Common myeloid progenitor, CD34-positive (primary cell): ENCODE measurements at regions not wholly inside any gene's neighbourhood (a gene's known extent, or its start where the extent isn't known, plus 50 kb on each side); places are given as distances from the start of the nearest gene placed in this dataset.
A peak's percentile ranks its signal among the peaks of the same experiment; 100 is the strongest.

Experiments used
- CTCF ChIA-PET: fragments of 350-600 bp; sonication (Branson Sonifier 250); formaldehyde crosslinking; loops from one replicate; lab custom pipeline; 2021; ENCODE audit warnings: antibody characterized with exemption; lab: Charles Lee
- POLR2A ChIA-PET: fragments of 350-600 bp; sonication (Branson Sonifier 250); formaldehyde crosslinking; loops from one replicate; lab custom pipeline; 2021; ENCODE audit warnings: antibody characterized with exemption; lab: Charles Lee
- DNase-seq, 3 donors: peaks; one replicate each; pipeline versions ENCODE4 v3.0.0 to v3.0.0-alpha.2; 2013
- H3K27ac ChIP-seq, 2 experiments: 1 replicate in 1 of 2; 2 replicates in 1 of 2; pipeline ENCODE4 v1.7.0; 2013; ENCODE audit warnings: inconsistent platforms in 2 of 2, low read length in 2 of 2, mild to moderate bottlenecking in 2 of 2, low read depth in 1 of 2, moderate library complexity in 1 of 2; ENCODE audit not compliant: severe bottlenecking in 2 of 2, insufficient read depth in 1 of 2, poor library complexity in 1 of 2
- H3K27me3 ChIP-seq, 5 experiments: replicated peaks in 2 of 5; 1 replicate in 3 of 5; 2 replicates in 2 of 5; pipeline versions ENCODE4 v1.6.1 to v1.7.0; 2013; ENCODE audit warnings: low read length in 4 of 5, mild to moderate bottlenecking in 2 of 5, moderate library complexity in 2 of 5, inconsistent platforms in 1 of 5; ENCODE audit not compliant: insufficient read depth in 5 of 5, control insufficient read depth in 4 of 5
- H3K36me3 ChIP-seq, 4 experiments: 1 replicate in 2 of 4; 2 replicates in 2 of 4; pipeline versions ENCODE4 v1.6.1 to v1.7.0; 2013; ENCODE audit warnings: low read length in 3 of 4, control low read depth in 1 of 4, mild to moderate bottlenecking in 1 of 4; ENCODE audit not compliant: control insufficient read depth in 4 of 4, insufficient read depth in 4 of 4
- H3K4me1 ChIP-seq, 4 experiments: 1 replicate in 3 of 4; 2 replicates in 1 of 4; pipeline versions ENCODE4 v1.6.1 to v1.7.1; 2013; ENCODE audit warnings: low read length in 3 of 4, mild to moderate bottlenecking in 3 of 4, control low read depth in 1 of 4, inconsistent platforms in 1 of 4, moderate library complexity in 1 of 4; ENCODE audit not compliant: control insufficient read depth in 4 of 4, insufficient read depth in 4 of 4; ENCODE audit errors: control extremely low read depth in 1 of 4
- H3K4me3 ChIP-seq, 7 experiments: 1 replicate in 4 of 7; 2 replicates in 3 of 7; pipeline versions ENCODE4 v1.5.1 to v1.7.0; 2013; ENCODE audit warnings: mild to moderate bottlenecking in 7 of 7, low read length in 6 of 7, moderate library complexity in 6 of 7, inconsistent platforms in 2 of 7, low read depth in 2 of 7, control low read depth in 1 of 7; ENCODE audit not compliant: insufficient read depth in 4 of 7, control insufficient read depth in 1 of 7; ENCODE audit errors: extremely low read depth in 1 of 7
- H3K9me3 ChIP-seq, 5 experiments: 1 replicate in 4 of 5; 2 replicates in 1 of 5; pipeline versions ENCODE4 v1.6.1 to v1.7.1; 2013; ENCODE audit warnings: low read length in 4 of 5, mild to moderate bottlenecking in 2 of 5, inconsistent platforms in 1 of 5, low read depth in 1 of 5, moderate library complexity in 1 of 5; ENCODE audit not compliant: control insufficient read depth in 4 of 5, insufficient read depth in 2 of 5; ENCODE audit errors: control extremely low read depth in 1 of 5
- WGBS: methylation state at CpG from one replicate; pipeline ENCODE4 v1.1.5; 2013; ENCODE audit not compliant: insufficient coverage; 5-methylcytosine and 5-hydroxymethylcytosine counted together

DNA sequence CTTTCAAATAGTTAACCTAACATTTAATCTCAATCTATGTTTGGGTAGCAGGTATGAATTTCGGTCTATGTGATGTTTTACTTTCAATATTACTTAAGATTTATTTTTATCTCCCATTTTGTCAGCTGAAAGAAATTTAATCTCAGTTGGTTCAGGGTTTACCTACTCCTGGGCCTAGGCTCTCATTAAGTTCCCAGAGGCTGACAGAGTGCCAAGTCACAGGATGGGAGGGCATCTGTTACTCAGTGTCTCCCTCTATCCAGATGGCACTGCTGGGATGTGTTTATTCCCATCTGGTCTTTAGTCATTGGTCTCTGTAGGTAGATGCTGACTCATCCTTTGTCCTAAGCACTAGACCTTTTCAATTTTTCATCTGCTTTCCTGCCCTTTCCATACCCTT, 129.4 kb upstream of the ARSJ start:
- H3K9me3 ChIP-seq, result no peaks in the 10 kb centered on the region
- DNase-seq, result no peak
- CTCF ChIA-PET, result no interaction called here
- H3K36me3 ChIP-seq, result no peaks in the 10 kb centered on the region
- WGBS, result no CpG with 5 or more reads among the region's 1 CpG
- H3K27ac ChIP-seq, result no peak overlapping the region
- POLR2A ChIA-PET, result no interaction called here
- no peaks in the 10 kb centered on the region for H3K4me1 ChIP-seq
- H3K27me3 ChIP-seq, result no peaks in the 10 kb centered on the region
- no peak overlapping the region for H3K4me3 ChIP-seq

DNA sequence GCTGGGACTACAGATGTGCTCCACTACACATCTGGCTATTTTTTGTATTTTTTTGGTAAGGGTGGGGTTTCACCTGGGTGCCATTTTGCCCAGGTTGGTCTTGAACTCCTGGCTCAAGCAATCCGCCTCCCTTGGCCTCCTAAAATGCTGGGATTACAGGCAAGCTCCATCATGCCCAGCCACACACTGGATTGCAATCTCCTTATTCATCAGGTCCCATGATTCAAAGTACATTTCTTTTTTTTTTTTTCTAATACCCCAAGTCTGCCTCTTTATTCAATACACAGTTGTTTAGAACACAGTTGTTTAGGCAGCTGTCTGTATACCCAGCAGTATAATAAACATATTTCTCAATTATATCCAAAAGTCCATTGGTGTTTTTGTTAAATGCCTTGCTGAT, 130.3 kb upstream of the ARSJ start:
- Histone ChIP-seq H3K27me3 (no peaks in the 10 kb centered on the region), H3K36me3 (no peaks in the 10 kb centered on the region)
- WGBS, result 100% methylated on average over 1 of the region's 1 CpG

DNA sequence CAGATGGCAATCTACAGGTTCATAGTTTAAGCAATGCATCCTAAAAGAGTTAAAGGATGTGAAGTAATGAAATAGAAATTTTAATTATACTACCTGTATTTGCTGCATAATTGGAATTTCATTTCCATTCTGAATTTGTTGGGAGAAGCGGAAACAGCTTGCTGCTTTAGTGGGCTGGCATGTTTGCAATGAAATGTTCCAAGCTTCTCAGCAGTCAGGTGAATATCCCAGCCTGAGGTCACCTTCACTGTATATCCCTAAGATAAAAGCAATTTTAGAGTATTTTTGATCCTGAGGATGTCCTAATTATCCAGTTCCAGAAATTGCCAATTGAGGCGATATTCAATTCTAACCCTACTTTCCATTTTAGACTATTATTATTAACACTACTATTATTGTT, 136.1 kb upstream of the ARSJ start:
- no peaks in the 10 kb centered on the region for H3K36me3 ChIP-seq
- DNase-seq, result no peak

More for the DNA sequence above, 130.3 kb upstream of the ARSJ start:
- ChIA-PET POLR2A (no interaction called here), CTCF (no interaction called here)
- H3K4me1 ChIP-seq, result no peaks in the 10 kb centered on the region
- H3K27ac ChIP-seq, result no peak overlapping the region
- H3K4me3 ChIP-seq, result no peak overlapping the region
- DNase-seq, result no peak
- no peaks in the 10 kb centered on the region for H3K9me3 ChIP-seq

DNA sequence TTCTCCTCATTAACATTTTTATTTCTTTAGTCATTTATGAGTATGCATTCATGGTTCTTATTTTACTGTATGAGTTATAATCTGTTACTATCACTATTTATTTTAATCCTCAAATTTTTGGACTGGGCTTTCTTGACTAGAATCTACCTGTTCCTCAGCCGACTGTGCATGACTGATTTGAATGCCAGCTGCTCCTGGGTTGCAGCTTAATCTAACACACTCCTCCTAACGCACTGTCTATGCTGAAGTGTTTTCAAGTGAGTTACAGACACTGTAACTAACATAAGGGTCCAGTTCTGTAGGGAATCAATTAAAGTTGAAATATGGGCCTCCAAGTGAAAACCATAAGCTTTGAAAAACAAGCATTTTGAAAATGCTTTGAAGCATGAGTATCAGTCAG, 137.4 kb upstream of the ARSJ start:
- H3K27me3 ChIP-seq, result no peaks in the 10 kb centered on the region
- no peaks in the 10 kb centered on the region for H3K9me3 ChIP-seq
- H3K27ac ChIP-seq, result no peak overlapping the region
- no peak for DNase-seq
- CTCF ChIA-PET, result no interaction called here
- 100% methylated on average over 2 of the region's 2 CpGs for WGBS
- POLR2A ChIA-PET, result no interaction called here
- H3K4me1 ChIP-seq, result no peaks in the 10 kb centered on the region
- H3K36me3 ChIP-seq, result no peaks in the 10 kb centered on the region
- no peak overlapping the region for H3K4me3 ChIP-seq

More for the DNA sequence above, 136.1 kb upstream of the ARSJ start:
- Histone ChIP-seq H3K4me1 (no peaks in the 10 kb centered on the region), H3K4me3 (no peak overlapping the region), H3K27ac (no peak overlapping the region), H3K27me3 (no peaks in the 10 kb centered on the region), H3K9me3 (no peaks in the 10 kb centered on the region)
- CTCF ChIA-PET, result no interaction called here
- WGBS, result no CpG with 5 or more reads among the region's 2 CpGs
- POLR2A ChIA-PET, result no interaction called here

DNA sequence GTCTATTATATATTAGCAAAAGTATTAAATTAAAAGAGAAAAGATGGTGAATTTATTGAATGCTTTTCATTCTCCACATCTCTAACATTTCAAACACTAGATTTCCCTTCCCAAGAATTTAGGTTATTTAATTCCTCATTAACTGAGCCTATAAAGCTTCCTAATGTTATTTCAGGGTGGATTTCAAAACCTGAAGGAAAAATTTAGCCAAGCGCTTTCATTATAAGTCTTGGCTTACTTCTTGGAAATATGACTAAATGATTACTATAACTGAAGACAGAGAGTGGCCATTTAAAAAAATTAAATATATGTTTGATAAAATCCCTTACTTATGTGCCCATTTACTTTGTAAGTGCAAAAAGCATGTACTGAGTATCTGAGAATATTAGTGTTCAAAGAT, 141.8 kb upstream of the ARSJ start:
- H3K4me1 ChIP-seq, result no peaks in the 10 kb centered on the region
- no CpG with 5 or more reads among the region's 1 CpG for WGBS
- peaks cover 0 to 4% (median 0%) of the 10 kb centered on the region in 5 experiments for H3K9me3 ChIP-seq
- H3K27me3 ChIP-seq, result no peaks in the 10 kb centered on the region
- no peak for DNase-seq
- H3K36me3 ChIP-seq, result no peaks in the 10 kb centered on the region
- H3K27ac ChIP-seq, result no peak overlapping the region
- H3K4me3 ChIP-seq, result no peak overlapping the region
- POLR2A ChIA-PET, result no interaction called here
- CTCF ChIA-PET, result interaction anchor here (1.2 kb wide), 1 partner anchor 7 kb away, joined by 3 read pairs; no protein-coding TSS in a partner anchor

DNA sequence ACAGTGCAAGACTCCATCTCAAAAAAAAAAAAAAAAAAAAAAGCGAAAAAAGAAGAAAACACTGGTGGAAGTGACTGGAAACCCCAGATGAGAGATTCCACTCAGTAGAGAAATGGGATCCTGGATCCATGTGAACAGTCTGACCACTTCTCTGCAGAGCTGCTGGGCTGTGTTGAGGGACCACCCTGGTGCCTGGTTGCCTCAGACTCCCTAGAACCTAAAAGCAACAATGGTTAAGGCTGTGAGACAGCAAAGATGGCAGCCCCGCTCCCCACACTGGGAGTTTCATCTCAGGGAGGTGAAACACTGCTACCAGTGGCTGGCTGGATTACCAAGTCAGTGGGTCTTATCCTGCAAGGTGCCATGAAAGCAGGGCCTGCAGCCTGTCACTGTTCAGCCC, 152.8 kb upstream of the ARSJ start:
- no peaks in the 10 kb centered on the region for H3K4me1 ChIP-seq
- no peak overlapping the region for H3K27ac ChIP-seq
- no peaks in the 10 kb centered on the region for H3K36me3 ChIP-seq
- POLR2A ChIA-PET, result no interaction called here
- WGBS, result 100% methylated on average over 1 of the region's 2 CpGs
- CTCF ChIA-PET, result no interaction called here
- H3K9me3 ChIP-seq, result peaks cover 0 to 3% (median 0%) of the 10 kb centered on the region in 5 experiments
- H3K4me3 ChIP-seq, result no peak overlapping the region
- DNase-seq, result no peak
- no peaks in the 10 kb centered on the region for H3K27me3 ChIP-seq

DNA sequence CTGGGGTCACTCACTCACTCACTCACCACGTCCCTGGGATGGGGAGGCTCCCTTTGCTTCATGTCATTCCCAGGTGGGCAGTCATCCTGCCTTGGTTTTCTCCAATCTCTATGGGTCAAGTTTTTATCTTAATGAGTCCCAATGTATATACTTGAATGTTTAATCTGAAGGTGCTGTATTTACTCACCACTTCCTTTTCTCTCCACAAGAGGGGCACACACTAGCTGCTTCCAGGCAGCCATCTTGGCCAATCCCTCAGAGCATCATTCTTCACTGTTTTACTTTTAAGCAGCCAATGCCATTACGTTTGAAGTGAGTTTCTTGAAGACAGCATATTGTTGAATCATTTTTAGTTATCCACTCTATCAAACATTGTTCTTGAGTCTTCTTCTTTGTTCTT, 153.4 kb upstream of the ARSJ start:
- 100% methylated on average over 1 of the region's 2 CpGs for WGBS
- peaks cover 0 to 3% (median 0%) of the 10 kb centered on the region in 5 experiments for H3K9me3 ChIP-seq
- H3K27ac ChIP-seq, result no peak overlapping the region
- H3K27me3 ChIP-seq, result no peaks in the 10 kb centered on the region
- no peaks in the 10 kb centered on the region for H3K36me3 ChIP-seq
- H3K4me1 ChIP-seq, result no peaks in the 10 kb centered on the region
- POLR2A ChIA-PET, result no interaction called here
- DNase-seq, result peak in 2 of 3 donors; percentile 6 to 10
- no peak overlapping the region for H3K4me3 ChIP-seq
- CTCF ChIA-PET, result no interaction called here
